ENCODE measurements at regions not wholly inside any gene's neighbourhood (a gene's known extent, or its start where the extent isn't known, plus 50 kb on each side); places are given as distances from the start of the nearest gene placed in this dataset.

GRCh38 chr5:123882965-123883345 lies 371.0 kb downstream of the CSNK1G3 start:
- Histone ChIP-seq H3K36me3 (ENCODE audit: control insufficient read depth, insufficient read depth, low read length) (no peaks in the 10 kb centered on the region), H3K4me3 (replicated peaks in 1 of 4; ENCODE audit: control extremely low read depth in 1 of 4, insufficient read depth in 1 of 4, low read depth in 3 of 4, low read length in 4 of 4) (peak overlapping the region in 1 of 4 experiments; percentile 1), H3K4me2 (ENCODE audit: extremely low read depth, insufficient read depth, low read length) (peak overlapping the region; percentile 15), H2AFZ (ENCODE audit: low read length) (no peak overlapping the region), H4K20me1 (ENCODE audit: control insufficient read depth, extremely low read depth, insufficient read depth, low read length) (no peaks in the 10 kb centered on the region), H3K9ac (ENCODE audit: insufficient read depth, low read length) (no peak overlapping the region), H3K27ac (ENCODE audit: insufficient read depth, low read length) (no peak overlapping the region), H3K27me3 (ENCODE audit: control insufficient read depth, insufficient read depth, low read length) (no peaks in the 10 kb centered on the region), H3K9me3 (ENCODE audit: control insufficient read depth, insufficient read depth, low read depth, low read length) (no peaks in the 10 kb centered on the region), H3K4me1 (ENCODE audit: control insufficient read depth, extremely low read depth, insufficient read depth, low read length) (peaks cover 8% of the 10 kb centered on the region), H3K79me2 (ENCODE audit: control insufficient read depth, insufficient read depth, low read length) (no peaks in the 10 kb centered on the region)
- peak; percentile 9 to 28 for DNase-seq (ENCODE audit: low read depth in 2 of 2)
- TF ChIP-seq EZH2 (IDR thresholded peaks at IDR 0.05; ENCODE audit: low read length, missing control alignments) (no peak), CTCF (conservative IDR thresholded peaks at IDR 0.05 in 1 of 2, IDR thresholded peaks at IDR 0.05 in 1 of 2; ENCODE audit: low read depth in 1 of 2, low read length in 2 of 2) (no peak)

GRCh38 chr5:123882319-123882964 lies 370.5 kb downstream of the CSNK1G3 start:
- no peak for DNase-seq (ENCODE audit: low read depth in 2 of 2)
- Histone ChIP-seq H4K20me1 (ENCODE audit: control insufficient read depth, extremely low read depth, insufficient read depth, low read length) (no peaks in the 10 kb centered on the region), H3K9me3 (ENCODE audit: control insufficient read depth, insufficient read depth, low read depth, low read length) (no peaks in the 10 kb centered on the region), H3K27ac (ENCODE audit: insufficient read depth, low read length) (no peak overlapping the region), H3K4me3 (replicated peaks in 1 of 4; ENCODE audit: control extremely low read depth in 1 of 4, insufficient read depth in 1 of 4, low read depth in 3 of 4, low read length in 4 of 4) (peak overlapping the region in 1 of 4 experiments; percentile 1), H2AFZ (ENCODE audit: low read length) (no peak overlapping the region), H3K36me3 (ENCODE audit: control insufficient read depth, insufficient read depth, low read length) (no peaks in the 10 kb centered on the region), H3K27me3 (ENCODE audit: control insufficient read depth, insufficient read depth, low read length) (no peaks in the 10 kb centered on the region), H3K4me1 (ENCODE audit: control insufficient read depth, extremely low read depth, insufficient read depth, low read length) (peaks cover 8% of the 10 kb centered on the region), H3K79me2 (ENCODE audit: control insufficient read depth, insufficient read depth, low read length) (no peaks in the 10 kb centered on the region), H3K9ac (ENCODE audit: insufficient read depth, low read length) (no peak overlapping the region), H3K4me2 (ENCODE audit: extremely low read depth, insufficient read depth, low read length) (peak overlapping the region; percentile 56)
- TF ChIP-seq CTCF (conservative IDR thresholded peaks at IDR 0.05 in 1 of 2, IDR thresholded peaks at IDR 0.05 in 1 of 2; ENCODE audit: low read depth in 1 of 2, low read length in 2 of 2), result no peak
- no peak for TF ChIP-seq EZH2 (IDR thresholded peaks at IDR 0.05; ENCODE audit: low read length, missing control alignments)

GRCh38 chr5:123881759-123882244 lies 369.8 kb downstream of the CSNK1G3 start:
- H3K79me2 ChIP-seq (ENCODE audit: control insufficient read depth, insufficient read depth, low read length), result no peaks in the 10 kb centered on the region
- H3K4me2 ChIP-seq (ENCODE audit: extremely low read depth, insufficient read depth, low read length), result no peak overlapping the region
- no peak overlapping the region for H3K27ac ChIP-seq (ENCODE audit: insufficient read depth, low read length)
- H3K4me1 ChIP-seq (ENCODE audit: control insufficient read depth, extremely low read depth, insufficient read depth, low read length), result peaks cover 8% of the 10 kb centered on the region
- H3K9me3 ChIP-seq (ENCODE audit: control insufficient read depth, insufficient read depth, low read depth, low read length), result no peaks in the 10 kb centered on the region
- H4K20me1 ChIP-seq (ENCODE audit: control insufficient read depth, extremely low read depth, insufficient read depth, low read length), result no peaks in the 10 kb centered on the region
- H3K27me3 ChIP-seq (ENCODE audit: control insufficient read depth, insufficient read depth, low read length), result no peaks in the 10 kb centered on the region
- no peak overlapping the region for H2AFZ ChIP-seq (ENCODE audit: low read length)
- TF ChIP-seq EZH2 (IDR thresholded peaks at IDR 0.05; ENCODE audit: low read length, missing control alignments), result no peak
- TF ChIP-seq CTCF (conservative IDR thresholded peaks at IDR 0.05 in 1 of 2, IDR thresholded peaks at IDR 0.05 in 1 of 2; ENCODE audit: low read depth in 1 of 2, low read length in 2 of 2), result no peak
- H3K4me3 ChIP-seq (replicated peaks in 1 of 4; ENCODE audit: control extremely low read depth in 1 of 4, insufficient read depth in 1 of 4, low read depth in 3 of 4, low read length in 4 of 4), result no peak overlapping the region
- DNase-seq (ENCODE audit: low read depth in 2 of 2), result peak; percentile 40 to 81
- H3K36me3 ChIP-seq (ENCODE audit: control insufficient read depth, insufficient read depth, low read length), result no peaks in the 10 kb centered on the region
- H3K9ac ChIP-seq (ENCODE audit: insufficient read depth, low read length), result no peak overlapping the region

All from fibroblast of lung (primary cell).